Coronary artery (tissue), 2 donors: ENCODE measurements at regions not wholly inside any gene's neighbourhood (a gene's known extent, or its start where the extent isn't known, plus 50 kb on each side); places are given as distances from the start of the nearest gene placed in this dataset.

Experiments used
- DNase-seq: peaks from one replicate; pipeline ENCODE4 v3.0.0-alpha.2; 2017; ENCODE audit warnings: low spot score
- H3K27ac ChIP-seq, 2 donors: fragments of 200-600 bp; sonication (generic); one replicate each; pipeline ENCODE4 v1.5.1; 2016 to 2019
- H3K4me3 ChIP-seq: fragments of 200-600 bp; sonication (generic); 2 replicates; pipeline ENCODE4 v1.5.1; 2016; ENCODE audit warnings: mild to moderate bottlenecking, moderate library complexity
- TF ChIP-seq, protein P1 (sequence below): fragments of 200-600 bp; sonication (generic); IDR thresholded peaks from one replicate; pipeline ENCODE4 v1.5.1; 2019; ENCODE audit warnings: antibody characterized with exemption

GRCh38 chr15:96542130-96542770 lies 211.8 kb downstream of the NR2F2 start:
- H3K27ac ChIP-seq, result no peak overlapping the region
- no peak overlapping the region for H3K4me3 ChIP-seq
- TF ChIP-seq, protein P1, sequence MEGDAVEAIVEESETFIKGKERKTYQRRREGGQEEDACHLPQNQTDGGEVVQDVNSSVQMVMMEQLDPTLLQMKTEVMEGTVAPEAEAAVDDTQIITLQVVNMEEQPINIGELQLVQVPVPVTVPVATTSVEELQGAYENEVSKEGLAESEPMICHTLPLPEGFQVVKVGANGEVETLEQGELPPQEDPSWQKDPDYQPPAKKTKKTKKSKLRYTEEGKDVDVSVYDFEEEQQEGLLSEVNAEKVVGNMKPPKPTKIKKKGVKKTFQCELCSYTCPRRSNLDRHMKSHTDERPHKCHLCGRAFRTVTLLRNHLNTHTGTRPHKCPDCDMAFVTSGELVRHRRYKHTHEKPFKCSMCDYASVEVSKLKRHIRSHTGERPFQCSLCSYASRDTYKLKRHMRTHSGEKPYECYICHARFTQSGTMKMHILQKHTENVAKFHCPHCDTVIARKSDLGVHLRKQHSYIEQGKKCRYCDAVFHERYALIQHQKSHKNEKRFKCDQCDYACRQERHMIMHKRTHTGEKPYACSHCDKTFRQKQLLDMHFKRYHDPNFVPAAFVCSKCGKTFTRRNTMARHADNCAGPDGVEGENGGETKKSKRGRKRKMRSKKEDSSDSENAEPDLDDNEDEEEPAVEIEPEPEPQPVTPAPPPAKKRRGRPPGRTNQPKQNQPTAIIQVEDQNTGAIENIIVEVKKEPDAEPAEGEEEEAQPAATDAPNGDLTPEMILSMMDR, result no peak
- DNase-seq, result no peak

GRCh38 chr15:96544162-96544756 lies 213.8 kb downstream of the NR2F2 start:
- no peak for DNase-seq
- TF ChIP-seq, protein P1, result no peak
- H3K27ac ChIP-seq, result no peak overlapping the region
- no peak overlapping the region for H3K4me3 ChIP-seq

DNA sequence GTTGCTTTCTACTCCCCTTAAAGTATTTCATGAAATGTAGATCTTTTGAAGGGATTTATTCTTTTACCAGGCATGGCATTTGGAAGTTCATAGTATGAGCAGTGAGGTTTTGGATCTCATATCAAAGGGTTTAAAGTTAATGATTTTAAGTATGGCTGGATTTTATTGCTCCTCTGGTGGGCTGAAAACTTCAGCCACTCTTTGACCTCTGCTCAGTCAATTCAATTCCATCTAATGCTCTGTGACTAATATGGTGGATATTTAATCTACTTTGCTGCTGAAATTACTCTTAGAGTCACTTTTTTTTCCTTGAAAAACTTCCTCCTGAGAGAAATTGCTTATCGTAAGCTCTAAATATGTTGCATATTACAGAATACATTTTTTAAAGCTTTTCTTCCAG lies 218.6 kb downstream of the NR2F2 start:
- DNase-seq, result no peak
- Histone ChIP-seq H3K27ac (no peak overlapping the region), H3K4me3 (no peak overlapping the region)
- TF ChIP-seq, protein P1, result no peak

GRCh38 chr15:96551196-96551595 lies 220.7 kb downstream of the NR2F2 start:
- no peak for DNase-seq
- H3K27ac ChIP-seq, result no peak overlapping the region
- H3K4me3 ChIP-seq, result no peak overlapping the region
- TF ChIP-seq, protein P1, result no peak

- no peak for DNase-seq
- no peak overlapping the region for H3K4me3 ChIP-seq
- H3K27ac ChIP-seq, result no peak overlapping the region
- TF ChIP-seq, protein P1, result no peak
Measured at GRCh38 chr15:96551722-96552121, 221.2 kb downstream of the NR2F2 start.

DNA sequence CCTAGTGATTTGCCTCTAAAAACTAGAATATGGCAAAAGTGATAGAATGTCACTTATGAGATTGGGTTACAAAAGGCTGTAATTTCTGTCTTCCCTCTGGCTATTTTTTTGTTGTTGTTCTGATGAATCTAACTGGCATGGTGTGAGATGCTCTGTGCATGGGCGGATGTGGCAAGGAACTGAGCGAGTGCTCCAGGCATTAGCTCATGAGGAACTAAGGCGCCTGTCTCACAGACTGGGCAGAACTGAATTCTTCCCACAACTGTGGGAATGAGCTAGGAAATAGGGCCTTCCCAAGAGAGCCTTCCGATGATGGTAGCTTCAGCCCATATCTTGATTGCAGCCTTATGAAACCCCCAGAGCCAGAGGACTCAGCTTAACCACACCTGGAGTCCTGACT lies 222.5 kb downstream of the NR2F2 start:
- TF ChIP-seq, protein P1, result no peak
- Histone ChIP-seq H3K27ac (no peak overlapping the region), H3K4me3 (no peak overlapping the region)
- DNase-seq, result no peak

- Histone ChIP-seq H3K27ac (no peak overlapping the region), H3K4me3 (no peak overlapping the region)
- TF ChIP-seq, protein P1, result no peak
- DNase-seq, result no peak
Measured at GRCh38 chr15:96553451-96553850, 223.0 kb downstream of the NR2F2 start.
